GM19328 (cell line): ENCODE measurements at regions not wholly inside any gene's neighbourhood (a gene's known extent, or its start where the extent isn't known, plus 50 kb on each side); places are given as distances from the start of the nearest gene placed in this dataset.
"Not testable (repeated sequence)": the region's sequence is repeated elsewhere in the genome, so short reads cannot be mapped to it uniquely, and the experiment has no call there.

Experiments
- ATAC-seq: cut with Tn5 transposase; IDR thresholded peaks from one replicate; pipeline ENCODE4 v1.9.1; 2021; ENCODE audit warnings: mild to moderate bottlenecking, moderate library complexity; ENCODE audit not compliant: unreplicated experiment

GRCh38 chr14:41549821-41550607 lies 56.7 kb upstream of the LRFN5 start:
- ATAC-seq, result no peak

DNA sequence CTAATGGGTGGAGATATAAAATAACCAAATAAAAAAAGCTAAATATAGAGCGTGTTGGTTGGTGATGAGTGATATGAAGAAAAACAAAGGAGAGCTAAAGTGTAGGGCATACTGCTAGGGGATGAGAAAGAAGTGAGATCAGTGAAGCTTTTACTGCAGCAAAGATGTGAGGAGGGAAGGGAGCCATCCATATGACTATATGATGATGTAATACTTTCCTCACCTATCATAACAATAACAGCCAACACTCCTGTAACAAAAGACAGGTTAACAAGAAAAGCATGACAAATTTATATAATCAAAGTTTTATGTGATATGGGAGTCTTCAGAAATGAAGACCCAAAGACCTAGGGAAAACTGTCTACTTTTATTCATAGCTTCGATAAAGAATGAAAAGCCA lies 57.4 kb upstream of the LRFN5 start:
- no peak for ATAC-seq

- no peak for ATAC-seq
Measured at GRCh38 chr14:41548666-41549065, 58.0 kb upstream of the LRFN5 start.

- no peak for ATAC-seq
Measured at GRCh38 chr14:41541333-41541732, 65.3 kb upstream of the LRFN5 start.

- no peak for ATAC-seq
Measured at GRCh38 chr14:41532255-41532654, 74.4 kb upstream of the LRFN5 start.

- no peak for ATAC-seq
Measured at GRCh38 chr14:41521891-41522290, 84.8 kb upstream of the LRFN5 start.

GRCh38 chr14:41518030-41518429 lies 88.6 kb upstream of the LRFN5 start:
- ATAC-seq, result not testable (repeated sequence)

DNA sequence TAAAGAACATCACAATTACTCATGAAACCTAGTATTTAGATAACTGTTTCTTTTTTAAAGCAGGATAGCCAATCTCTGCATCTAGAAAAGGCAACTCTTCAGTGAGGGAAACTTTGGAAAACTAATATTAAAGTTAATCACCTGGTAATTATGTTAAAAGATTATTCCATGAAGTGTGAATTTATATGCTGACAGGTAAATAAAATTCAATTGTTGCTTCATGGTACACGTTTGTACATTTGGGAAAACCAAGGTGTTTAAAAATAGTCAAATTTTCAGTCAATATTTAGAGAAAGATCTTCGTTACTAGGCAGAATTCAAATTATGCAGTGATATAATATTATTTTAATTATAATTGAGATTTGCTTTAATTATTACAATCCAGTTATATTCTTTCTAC lies 100.1 kb upstream of the LRFN5 start:
- no peak for ATAC-seq

DNA sequence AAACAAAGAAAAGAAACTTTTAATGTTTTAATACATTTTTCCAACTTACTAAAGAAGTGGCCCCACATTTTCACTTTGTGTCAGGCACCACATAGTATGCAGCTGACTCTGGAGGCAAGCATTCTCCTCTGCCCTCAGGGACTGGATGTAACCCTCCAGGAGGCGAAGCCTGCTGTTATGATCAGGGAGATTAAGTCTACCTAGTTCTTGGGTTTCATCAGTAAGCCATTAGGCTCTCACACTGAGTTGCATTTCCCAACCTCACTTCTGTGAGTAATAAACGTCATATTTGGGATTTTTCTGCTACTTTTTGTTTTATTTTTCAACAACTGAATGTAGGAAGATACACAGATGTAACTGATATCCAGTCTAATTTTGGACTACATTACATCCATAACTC lies 101.2 kb upstream of the LRFN5 start:
- ATAC-seq, result no peak

DNA sequence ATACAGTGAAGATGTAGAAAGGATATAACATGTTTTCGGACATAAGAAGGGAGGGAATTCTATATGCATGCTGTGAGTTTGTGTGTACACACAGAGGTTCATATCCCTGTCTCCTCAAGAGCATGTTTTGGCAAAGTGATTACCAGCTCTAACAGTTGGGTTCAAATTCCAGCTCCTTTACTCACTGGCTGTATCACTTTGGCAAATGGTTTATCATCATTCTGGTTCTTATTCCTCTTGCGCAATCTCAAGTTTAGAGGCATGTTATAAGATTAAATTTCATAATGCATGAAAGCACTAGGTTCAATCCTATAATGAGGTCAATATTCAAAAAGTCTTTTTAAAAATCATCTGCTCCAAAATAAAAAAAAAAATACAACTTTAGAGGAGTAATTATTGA lies 107.7 kb upstream of the LRFN5 start:
- no peak for ATAC-seq

DNA sequence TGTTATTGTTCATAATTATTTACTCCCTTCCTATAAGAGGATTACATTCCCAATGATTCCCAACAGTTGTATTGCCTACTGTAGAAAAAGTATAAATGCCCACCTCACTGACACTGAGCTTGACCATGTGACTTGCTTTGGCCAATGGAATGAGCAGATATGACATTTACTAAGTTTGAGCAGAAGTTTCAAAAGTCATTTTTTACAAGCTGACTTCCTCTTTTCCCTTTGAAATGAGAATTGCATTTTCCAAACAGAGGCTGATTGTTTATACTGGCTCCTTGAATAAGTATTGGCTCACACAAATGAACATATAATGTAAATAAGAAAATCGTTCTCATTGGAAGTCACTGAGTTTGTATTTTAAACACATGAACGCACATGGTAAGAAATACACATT lies 116.4 kb upstream of the LRFN5 start:
- no peak for ATAC-seq

DNA sequence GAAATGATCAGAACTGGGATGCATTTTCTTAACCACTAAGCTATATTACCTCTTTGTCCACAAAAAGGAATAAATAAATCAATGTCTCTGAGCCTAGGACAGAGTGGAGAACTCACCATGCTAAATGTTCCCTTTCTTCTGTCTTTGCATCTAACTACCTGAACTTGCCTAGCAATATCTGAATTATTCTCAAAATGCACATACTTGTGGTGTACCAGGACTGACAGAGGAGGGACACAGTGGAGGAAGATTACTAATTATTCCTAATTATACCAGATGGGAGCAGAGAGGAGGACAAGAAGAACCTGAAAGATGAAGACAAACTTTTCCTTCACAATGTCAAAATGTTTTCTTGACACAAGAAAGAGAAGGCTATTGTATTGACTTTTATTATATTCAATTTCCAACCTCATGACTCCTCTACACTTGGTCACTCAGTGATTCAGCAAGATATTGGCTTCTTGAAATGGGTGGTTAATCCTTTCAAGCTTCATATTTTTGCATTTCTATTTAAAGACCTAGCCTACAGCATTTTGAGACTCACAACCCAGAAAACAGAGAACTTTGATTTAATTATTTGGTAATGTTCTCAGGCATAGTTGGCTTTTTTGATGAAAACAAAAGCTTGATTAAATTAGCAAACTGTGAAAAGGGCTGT lies 117.2 kb upstream of the LRFN5 start:
- no peak for ATAC-seq

- ATAC-seq, result no peak
Measured at GRCh38 chr14:41488401-41488800, 118.3 kb upstream of the LRFN5 start.

GRCh38 chr14:41482861-41483260 lies 123.8 kb upstream of the LRFN5 start:
- ATAC-seq, result no peak

DNA sequence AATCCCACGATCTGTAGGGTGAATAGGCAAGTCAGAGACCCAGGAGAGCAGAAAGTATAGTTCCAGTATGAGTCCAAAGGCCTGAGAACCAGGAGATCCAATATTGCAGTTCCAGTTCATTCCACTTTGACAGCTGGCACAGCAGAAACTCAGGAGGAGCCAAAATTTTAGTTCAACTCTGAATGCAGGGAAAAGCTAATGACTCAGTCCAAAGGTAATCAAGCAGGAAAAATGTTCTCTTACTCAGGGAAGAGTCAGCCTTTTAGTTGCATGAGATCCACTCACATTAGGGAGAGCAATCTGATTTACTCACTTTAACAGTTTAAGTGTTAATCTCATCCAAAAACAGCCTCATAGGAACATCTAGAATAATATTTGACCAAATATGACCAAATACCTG lies 130.2 kb upstream of the LRFN5 start:
- no peak for ATAC-seq

DNA sequence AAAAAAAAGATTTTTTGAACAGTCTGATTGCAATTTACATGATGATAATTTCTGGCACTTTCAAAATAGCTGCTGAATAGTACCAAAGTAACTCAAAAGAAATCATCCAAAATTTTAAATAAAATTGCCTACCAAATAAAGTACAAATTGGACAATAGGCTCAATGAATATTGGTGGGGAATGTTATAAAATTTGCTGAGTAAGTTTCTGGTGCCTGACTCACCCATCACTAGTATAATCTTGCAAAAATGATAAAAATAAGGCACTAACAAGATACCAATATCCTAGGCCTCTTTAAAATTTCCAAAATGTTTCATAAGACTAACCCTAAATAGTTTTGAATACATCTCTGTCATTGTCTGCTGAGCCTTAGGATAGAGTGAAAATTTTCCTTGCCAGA lies 145.3 kb upstream of the LRFN5 start:
- no peak for ATAC-seq

GRCh38 chr14:41457393-41457792 lies 149.3 kb upstream of the LRFN5 start:
- ATAC-seq, result no peak

DNA sequence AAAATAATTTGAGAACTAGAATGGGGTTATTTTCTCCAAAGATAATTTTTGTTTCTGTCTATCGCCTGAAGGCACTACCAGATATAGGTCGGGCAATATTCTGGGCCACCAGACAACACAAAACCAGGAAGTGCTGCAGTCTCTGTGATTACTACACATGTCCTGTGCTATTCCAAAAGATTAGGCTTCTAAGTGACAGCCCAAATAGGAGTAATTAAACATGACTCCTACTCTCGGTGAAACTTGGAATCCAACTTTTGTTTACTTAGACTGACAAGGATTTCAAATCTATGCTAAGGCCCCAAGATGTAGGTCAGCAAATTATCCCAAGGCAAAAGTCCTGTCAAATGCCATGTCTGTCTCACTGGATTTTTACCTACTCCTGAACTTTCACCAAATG lies 157.6 kb upstream of the LRFN5 start:
- no peak for ATAC-seq

GRCh38 chr14:41446008-41446407 lies 160.7 kb upstream of the LRFN5 start:
- ATAC-seq, result no peak

- ATAC-seq, result no peak
Measured at GRCh38 chr14:41423503-41423902, 183.2 kb upstream of the LRFN5 start.

- not testable (repeated sequence) for ATAC-seq
Measured at GRCh38 chr14:41421308-41421707, 185.4 kb upstream of the LRFN5 start.

DNA sequence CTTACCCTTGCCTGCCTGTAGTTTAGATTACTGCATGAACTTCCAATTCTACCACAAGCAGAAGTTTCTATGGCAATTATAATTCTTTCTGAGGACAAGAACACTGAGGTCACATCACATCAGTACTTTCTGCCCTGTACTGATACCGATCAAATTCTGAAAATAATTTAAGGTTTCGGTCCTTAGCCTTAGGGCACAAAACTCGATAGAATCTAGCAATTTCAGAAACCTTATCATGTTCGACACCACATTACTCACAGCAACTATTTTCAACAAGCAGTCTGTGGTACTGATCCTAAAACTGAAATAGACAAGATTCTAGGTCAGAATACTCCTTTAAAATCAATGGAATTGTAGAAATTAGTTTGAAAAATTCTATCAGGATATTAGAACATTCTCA lies 187.0 kb upstream of the LRFN5 start:
- no peak for ATAC-seq

DNA sequence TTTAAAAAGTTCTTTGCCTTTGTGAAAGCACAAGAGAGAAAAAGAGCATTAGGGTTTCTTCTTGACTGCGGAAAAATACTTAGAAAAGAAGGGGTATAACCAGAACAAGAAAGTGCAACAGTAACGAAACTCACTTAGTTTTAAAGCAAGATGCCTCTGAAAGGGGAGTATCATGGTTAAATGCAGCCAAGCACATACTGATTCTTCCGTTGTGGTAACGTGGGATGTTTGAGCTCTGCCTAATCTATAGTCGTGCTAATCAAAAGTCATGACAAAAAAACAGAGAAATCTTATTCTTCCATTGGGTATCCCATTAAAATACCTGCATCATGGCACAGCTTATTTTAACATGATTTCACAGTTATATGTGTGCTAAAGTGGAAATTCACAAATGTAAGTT lies 187.8 kb upstream of the LRFN5 start:
- no peak for ATAC-seq
